ENCODE measurements at regions not wholly inside any gene's neighbourhood (a gene's known extent, or its start where the extent isn't known, plus 50 kb on each side); places are given as distances from the start of the nearest gene placed in this dataset.

DNA sequence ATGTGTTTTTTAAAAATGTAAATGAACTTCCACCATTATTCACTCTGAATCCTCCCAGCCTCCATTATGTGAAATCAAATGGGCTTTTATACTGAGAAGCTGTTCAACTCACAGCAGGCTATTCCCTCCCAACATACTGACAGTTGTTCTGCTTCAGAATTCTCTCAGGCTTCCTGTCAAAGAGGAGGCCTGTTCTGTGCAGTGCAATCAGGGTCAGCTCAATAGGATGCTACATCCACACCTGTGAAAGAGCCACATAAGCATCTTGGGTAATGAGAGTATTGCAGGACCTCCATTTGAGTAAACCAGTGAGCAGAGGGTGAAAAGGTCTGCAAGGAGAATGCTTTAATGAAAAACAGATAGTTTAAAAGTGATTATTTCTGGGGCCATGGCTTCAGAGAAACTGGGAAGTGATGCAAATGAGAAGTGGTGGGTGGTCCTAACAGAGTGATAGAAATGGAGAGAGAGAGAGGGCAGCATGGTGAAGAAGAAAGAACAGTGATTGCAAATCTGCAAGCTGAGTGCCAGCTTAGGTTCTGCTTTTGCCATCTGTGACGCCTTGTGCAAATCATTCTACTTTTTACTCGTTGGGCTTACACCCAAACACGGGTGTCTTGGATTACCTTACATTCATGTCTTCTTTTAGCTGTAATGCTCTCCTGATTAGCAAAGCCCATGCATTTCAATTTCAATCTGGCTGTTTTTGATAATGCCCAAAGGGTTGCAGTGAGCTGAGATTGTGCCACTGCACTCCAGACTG, 202.5 kb upstream of the NMUR2 start:
- DNase-seq (ENCODE audit: low read depth, low spot score) = no peak

- DNase-seq (ENCODE audit: low read depth, low spot score) = no peak
These were observed 203.4 kb upstream of the NMUR2 start for GRCh38 chr5:152608458-152608857.

- no peak for DNase-seq (ENCODE audit: low read depth, low spot score)
These were observed 214.7 kb upstream of the NMUR2 start for GRCh38 chr5:152619756-152620155.

- DNase-seq (ENCODE audit: low read depth, low spot score) = no peak
These were observed 217.5 kb upstream of the NMUR2 start for GRCh38 chr5:152622628-152623027.

GRCh38 chr5:152623951-152624350, 218.9 kb upstream of the NMUR2 start:
- DNase-seq (ENCODE audit: low read depth, low spot score) = no peak

GRCh38 chr5:152625696-152626095, 220.6 kb upstream of the NMUR2 start:
- no peak for DNase-seq (ENCODE audit: low read depth, low spot score)

- DNase-seq (ENCODE audit: low read depth, low spot score) = no peak
These were observed 226.1 kb upstream of the NMUR2 start for GRCh38 chr5:152631221-152631620.

- DNase-seq (ENCODE audit: low read depth, low spot score) = no peak
These were observed 227.3 kb upstream of the NMUR2 start for GRCh38 chr5:152632360-152632759.

GRCh38 chr5:152634586-152634985, 229.5 kb upstream of the NMUR2 start:
- peak; percentile 10 for DNase-seq (ENCODE audit: low read depth, low spot score)

- no peak for DNase-seq (ENCODE audit: low read depth, low spot score)
These were observed 234.0 kb upstream of the NMUR2 start for GRCh38 chr5:152638996-152639552.

DNA sequence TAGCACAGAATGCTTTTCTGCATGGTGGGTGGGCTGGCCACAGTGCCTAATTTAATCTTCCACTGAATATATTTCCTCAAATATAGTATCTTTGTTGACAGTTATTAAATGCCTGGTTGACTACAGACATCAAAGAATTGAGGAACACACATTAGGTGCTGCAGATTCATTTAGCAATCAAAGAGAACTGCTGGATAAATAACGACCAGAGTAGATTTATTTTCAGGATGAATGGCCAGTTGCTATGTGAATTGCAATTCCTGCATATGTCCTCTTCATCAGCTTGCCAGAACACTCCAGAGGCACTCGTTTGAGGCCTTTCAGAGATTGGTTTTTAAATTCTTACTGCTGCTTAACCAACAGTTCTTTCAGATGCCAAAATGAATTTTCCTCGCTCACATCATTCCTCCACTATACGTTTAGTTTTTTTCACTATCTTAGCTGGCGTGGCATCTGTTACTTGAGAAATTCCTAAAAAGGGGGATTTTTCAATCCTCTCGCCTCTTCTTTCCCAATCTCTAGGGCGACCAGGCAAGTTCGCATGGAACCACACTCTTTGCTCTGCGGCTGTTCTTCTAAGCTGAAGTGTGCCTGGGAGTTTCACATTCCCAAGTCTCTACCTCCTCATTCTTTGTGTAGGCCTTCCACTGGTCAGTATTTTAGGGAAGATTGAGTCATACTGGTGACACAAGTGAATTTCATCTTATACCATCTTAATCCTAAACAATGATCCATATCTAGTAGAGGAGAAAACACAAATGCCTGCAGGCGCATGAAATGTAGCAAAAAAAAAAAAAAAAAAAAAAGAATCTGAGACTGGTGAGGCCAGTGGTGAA, 237.1 kb upstream of the NMUR2 start:
- no peak for DNase-seq (ENCODE audit: low read depth, low spot score)

DNA sequence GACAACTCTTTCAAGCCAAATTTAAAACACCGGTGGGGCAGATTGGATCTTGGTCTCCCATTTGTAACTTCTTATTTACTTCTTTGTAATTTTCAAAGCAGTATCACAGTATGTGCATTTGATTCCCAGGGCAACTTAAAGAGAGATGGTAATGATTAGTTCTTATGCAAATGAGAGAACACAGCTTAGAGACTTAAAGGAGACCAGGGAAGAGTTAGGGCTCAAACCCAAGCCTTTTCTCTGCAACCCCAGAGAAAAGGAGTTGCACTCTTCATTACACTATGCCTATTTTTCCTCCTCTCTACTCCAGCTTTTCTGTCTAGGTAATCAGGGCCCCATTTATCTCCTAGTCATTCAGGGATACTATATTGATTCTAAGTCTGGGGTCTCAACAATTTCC, 237.8 kb upstream of the NMUR2 start:
- no peak for DNase-seq (ENCODE audit: low read depth, low spot score)

- no peak for DNase-seq (ENCODE audit: low read depth, low spot score)
These were observed 239.1 kb upstream of the NMUR2 start for GRCh38 chr5:152644029-152644728.

DNA sequence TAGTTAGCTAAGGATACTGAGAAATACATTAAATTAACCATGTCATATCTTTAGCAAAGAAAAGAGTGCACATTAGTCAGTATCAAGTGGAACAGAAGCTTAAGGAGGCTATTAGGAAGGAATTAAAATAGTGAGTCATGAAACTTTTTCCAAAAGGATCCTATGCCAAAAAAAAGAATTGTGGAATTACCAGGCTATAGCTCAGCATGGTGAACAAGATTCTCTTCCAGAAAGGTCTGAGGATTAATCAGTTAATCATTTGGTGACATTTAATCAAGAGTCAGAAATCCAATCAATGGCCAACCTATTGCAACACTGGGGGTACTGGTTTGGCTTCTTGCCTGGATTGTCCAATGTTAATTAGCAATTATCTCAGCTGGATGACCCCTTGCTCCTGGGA, 244.5 kb upstream of the NMUR2 start:
- no peak for DNase-seq (ENCODE audit: low read depth, low spot score)

GRCh38 chr5:152650413-152650812, 245.3 kb upstream of the NMUR2 start:
- DNase-seq (ENCODE audit: low read depth, low spot score) = no peak

- DNase-seq (ENCODE audit: low read depth, low spot score) = peak; percentile 29
These were observed 254.4 kb upstream of the NMUR2 start for GRCh38 chr5:152659470-152659869.

DNA sequence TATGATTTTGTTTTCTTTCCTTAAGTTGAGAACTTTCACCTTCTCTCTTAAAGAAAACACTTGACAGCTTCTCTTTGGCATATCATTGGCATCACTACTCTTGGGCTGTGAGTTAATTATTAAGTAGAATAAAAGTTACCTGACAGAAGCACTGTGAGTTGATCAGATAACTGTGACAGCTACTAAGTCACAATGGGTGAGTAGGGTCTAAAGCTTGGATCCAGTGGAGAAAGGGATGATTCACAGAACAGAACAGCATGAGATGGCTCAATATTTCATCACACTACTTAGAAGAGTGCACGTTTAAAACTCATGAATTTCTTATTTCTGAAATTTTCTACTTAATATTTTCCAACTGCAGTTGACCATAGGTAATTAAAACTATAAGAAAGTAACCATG, 268.5 kb upstream of the NMUR2 start:
- DNase-seq (ENCODE audit: low read depth, low spot score) = no peak

DNA sequence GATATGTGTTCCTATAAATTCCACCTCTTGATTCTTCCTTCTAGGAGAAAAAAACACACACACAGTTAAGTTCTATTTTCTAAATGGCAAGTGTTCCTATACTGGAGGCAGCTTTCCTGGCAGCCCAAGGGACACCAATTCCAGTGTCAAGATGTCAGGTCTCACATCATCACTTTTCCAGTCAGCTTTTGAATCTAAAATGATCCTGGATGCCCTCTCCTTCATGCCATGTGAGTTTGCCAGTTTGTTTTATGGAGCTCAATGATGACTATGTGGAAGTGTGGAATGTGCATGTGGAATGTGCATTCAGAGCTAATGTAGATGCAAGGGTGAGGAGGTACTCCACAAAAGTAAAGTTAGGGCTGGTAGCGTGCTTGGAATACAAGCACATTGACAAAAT, 269.3 kb upstream of the NMUR2 start:
- no peak for DNase-seq (ENCODE audit: low read depth, low spot score)

GRCh38 chr5:152676196-152676595, 271.1 kb upstream of the NMUR2 start:
- no peak for DNase-seq (ENCODE audit: low read depth, low spot score)

DNA sequence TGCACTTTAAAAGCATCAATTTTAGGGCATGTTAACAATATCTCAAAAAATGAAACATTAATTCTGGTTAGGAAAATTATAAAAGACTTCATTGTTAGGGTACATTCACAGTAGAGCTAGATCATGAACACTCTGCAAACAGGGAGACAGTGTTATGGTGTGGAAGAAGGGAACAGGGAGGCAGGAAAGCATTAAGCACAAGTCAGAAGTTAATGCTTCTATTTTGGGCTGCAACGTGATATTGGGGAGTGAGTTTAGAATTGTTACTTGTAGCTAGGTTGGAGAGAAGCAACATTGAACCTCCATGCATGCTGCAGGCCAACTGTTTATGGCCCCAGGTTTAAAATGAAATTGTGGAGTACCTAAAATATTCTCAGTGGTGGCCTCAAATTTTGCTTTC, 278.1 kb upstream of the NMUR2 start:
- no peak for DNase-seq (ENCODE audit: low read depth, low spot score)

DNA sequence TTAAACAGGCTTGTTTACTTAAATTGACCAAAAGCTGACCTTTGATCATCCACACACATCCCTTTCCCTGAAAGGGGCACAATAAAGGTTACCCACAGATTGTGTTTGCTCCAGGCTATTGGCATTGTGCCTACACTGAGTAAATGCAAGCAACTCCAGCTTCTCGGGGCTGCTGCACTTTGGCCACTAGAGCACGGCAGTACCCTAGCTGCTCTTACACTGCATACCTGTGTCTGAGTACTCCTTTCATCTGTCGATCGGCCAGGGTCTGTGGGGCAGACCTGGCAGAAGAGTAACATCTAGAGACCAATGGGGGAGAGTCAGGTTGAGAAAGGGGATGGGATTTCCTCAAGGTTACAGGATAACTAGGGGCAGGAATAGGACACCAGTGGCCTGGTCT, 281.9 kb upstream of the NMUR2 start:
- peak; percentile 27 for DNase-seq (ENCODE audit: low read depth, low spot score)

Measured in ELF-1 (cell line).